Activated CD8-positive, alpha-beta memory T cell treated with anti-CD3 and anti-CD28 coated beads, Interleukin-2, amount 50 U/mL, for 4 hours (primary cell): ENCODE measurements at regions not wholly inside any gene's neighbourhood (a gene's known extent, or its start where the extent isn't known, plus 50 kb on each side); places are given as distances from the start of the nearest gene placed in this dataset.
"Not testable (repeated sequence)": the region's sequence is repeated elsewhere in the genome, so short reads cannot be mapped to it uniquely, and the experiment has no call there.

Experiments
- DNase-seq: peaks from one replicate; pipeline ENCODE4 v3.0.0-alpha.2; 2020

DNA sequence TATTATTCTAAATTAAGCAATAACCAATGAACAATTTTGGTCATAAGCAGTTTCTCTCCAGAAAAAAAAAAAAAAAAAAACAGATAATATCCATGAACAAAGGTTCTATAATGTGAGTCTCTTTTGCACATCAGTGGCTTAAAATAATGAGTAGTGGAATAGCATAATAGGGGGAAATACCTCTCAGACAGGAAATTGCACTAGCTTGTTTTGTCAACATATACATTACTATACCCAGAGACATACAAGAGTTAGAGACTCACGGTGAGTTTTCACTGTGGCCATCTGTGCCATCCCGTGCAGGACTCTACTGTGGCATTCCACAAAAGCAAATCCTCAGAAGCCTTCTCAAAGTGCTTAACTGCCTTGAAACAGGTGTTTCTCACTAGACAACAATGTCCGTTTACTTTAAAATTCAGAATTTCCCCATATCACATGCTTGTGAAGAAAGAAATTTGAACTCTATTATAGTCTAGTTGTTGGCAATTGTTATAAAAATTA lies 697.9 kb downstream of the USP25 start:
- no peak for DNase-seq

GRCh38 chr21:16437586-16437985 lies 707.8 kb downstream of the USP25 start:
- no peak for DNase-seq

GRCh38 chr21:16438761-16439160 lies 709.0 kb downstream of the USP25 start:
- DNase-seq: no peak

DNA sequence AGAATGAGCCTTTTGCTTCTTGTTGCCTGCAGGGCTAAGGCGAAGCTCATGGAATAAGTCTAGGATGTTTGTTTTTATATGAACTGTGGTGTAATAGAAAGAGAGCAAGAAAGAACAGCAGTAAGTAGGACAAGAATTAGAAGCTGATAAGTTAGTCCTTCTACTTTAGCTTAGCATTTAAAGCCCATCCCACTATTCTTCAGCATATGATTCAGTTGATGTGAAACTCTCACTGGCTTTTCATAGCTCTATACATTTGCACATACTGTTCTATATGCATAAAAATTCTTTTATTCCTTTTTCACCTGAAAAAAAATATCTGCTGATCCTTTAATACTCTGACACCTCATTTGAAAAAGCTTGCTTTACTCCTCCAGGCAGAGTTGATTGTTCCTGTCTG lies 712.0 kb downstream of the USP25 start:
- DNase-seq: no peak

- no peak for DNase-seq
These were observed 724.6 kb downstream of the USP25 start for GRCh38 chr21:16454399-16454798.

GRCh38 chr21:16455526-16455925 lies 725.7 kb downstream of the USP25 start:
- DNase-seq: no peak

DNA sequence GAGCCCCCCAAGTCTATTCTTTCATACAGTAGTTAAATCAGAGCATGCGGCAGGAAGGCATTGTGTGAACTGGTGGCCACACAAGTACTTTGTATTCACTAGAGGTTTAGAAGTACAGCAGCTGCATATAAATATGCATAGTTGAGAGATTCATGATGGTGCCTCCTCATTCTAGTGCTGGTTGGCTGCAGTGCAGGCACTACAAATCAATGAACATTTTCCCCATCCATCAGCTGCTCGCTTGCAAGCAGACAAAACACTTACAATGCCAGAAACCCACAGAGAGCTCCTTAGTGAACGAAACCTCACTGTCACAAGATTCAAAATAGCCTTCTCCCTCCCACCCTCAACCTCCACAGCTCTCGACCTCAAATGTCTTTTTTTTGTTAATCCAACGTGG lies 726.2 kb downstream of the USP25 start:
- no peak for DNase-seq

- no peak for DNase-seq
These were observed 727.7 kb downstream of the USP25 start for GRCh38 chr21:16457498-16457897.

GRCh38 chr21:16460936-16461335 lies 731.2 kb downstream of the USP25 start:
- DNase-seq: no peak

- DNase-seq: not testable (repeated sequence)
These were observed 734.6 kb downstream of the USP25 start for GRCh38 chr21:16464211-16464889.

- DNase-seq: no peak
These were observed 738.4 kb downstream of the USP25 start for GRCh38 chr21:16468184-16468583.

DNA sequence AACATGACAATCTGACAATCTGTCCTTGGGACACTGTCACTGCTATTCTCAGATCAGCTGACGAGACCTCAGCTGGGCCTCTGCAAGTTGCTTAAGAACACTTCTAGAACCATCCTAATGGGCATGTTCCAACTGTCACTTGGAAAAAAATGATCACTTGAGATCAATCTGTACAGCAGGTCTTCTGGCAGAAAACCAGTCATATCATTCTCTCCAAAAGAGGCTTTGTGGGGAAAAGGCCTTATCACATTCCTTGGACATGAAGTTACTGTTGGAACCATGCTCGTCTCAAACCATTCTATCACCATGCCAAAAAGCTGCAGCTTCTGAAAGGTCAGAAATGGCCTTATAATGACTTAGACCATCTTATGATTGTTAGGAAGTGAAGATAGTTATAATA lies 744.2 kb downstream of the USP25 start:
- no peak for DNase-seq

GRCh38 chr21:16476056-16476825 lies 746.5 kb downstream of the USP25 start:
- DNase-seq: no peak

DNA sequence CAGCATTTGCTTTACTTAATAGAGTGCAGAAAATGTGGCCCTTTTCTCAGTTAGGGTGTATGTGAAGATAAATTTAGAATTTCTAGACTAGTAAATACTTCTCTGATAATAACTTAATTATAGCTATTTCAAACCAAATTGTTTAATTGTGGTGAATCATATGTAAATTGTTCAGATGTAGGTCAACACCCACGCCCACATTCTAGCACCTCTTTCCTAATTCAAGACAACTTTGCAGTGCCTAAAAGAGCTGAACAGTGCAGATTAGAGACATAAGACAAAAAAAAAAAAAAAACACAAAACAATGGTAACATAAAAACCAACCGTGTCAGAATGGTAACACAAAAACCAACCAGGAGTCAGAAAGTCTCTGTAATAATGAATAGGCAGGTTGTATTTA lies 758.3 kb downstream of the USP25 start:
- DNase-seq: no peak

GRCh38 chr21:16492356-16492755 lies 762.6 kb downstream of the USP25 start:
- DNase-seq: no peak

DNA sequence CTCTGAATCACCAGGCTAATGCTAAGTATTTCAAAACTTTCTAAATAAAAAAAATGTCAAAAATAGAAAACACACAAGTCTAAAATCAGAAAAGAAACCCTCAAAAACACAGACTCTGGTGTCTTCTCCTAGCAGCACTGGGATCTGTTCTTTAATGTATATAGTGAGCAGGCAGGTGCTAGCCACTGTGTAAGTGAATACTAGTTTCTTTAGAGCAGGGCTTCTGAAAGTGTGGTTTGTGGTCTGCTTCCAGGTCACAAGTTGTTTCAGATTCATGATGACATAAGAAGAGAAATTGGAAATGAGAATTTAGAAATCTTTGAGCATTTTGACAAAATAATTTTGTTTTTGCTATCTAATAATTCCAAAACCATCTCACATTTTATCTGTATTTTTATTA lies 763.1 kb downstream of the USP25 start:
- no peak for DNase-seq

- no peak for DNase-seq
These were observed 766.8 kb downstream of the USP25 start for GRCh38 chr21:16496609-16497008.

DNA sequence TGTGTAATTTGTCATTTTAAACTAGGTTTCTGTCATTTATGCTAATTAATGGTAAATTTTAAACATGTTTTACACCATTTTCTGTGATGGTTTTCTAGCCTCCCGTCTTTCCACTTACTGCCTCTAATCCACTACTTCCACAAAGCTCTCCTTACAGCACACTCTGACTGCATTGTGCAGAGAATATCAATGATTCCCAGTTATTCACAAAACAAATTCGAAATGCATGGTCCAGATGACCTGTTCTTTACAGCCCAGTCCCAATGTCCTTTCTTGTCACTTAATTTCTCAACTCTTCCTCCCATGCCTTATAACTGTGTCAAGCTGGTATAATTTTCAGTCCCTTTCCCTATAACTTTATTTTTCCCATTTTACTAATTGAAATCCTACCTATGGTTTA lies 770.5 kb downstream of the USP25 start:
- DNase-seq: no peak

- DNase-seq: no peak
These were observed 772.5 kb downstream of the USP25 start for GRCh38 chr21:16502273-16502672.

DNA sequence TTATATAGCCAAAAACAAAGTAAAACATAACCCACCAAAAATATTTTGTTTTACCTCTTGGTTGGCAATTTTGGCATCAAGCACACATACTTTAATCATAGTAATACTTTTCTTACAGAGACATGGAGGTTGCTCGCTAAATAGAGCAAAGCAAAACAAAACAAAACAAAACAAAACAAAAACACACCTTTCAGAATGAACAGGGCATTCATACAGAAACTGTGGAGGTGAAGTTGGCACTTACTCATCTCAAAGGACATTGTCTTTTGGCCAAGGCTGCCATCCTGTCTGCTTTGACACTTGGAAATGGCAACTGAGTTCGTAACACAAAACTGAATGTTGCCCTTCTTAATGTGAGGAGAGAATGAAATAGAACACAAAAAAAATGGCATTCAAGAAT lies 773.1 kb downstream of the USP25 start:
- no peak for DNase-seq

DNA sequence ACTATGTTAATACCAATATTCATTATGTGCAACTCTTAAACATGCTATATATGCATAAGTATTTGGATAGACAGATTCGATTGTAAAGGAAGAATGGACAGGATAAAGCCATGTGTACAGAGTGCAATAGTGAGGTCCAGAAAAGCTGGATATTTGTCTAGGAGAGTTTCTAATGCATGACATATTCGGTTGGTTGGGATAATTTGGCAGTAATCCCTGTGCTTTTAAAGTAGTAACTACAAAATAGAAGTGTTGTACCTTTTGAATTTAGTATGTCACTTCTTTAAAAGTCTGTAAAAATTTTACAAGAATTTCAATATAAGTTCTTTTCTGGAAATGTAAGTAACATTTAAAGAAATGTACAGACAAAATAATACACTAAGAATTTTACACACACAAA lies 774.5 kb downstream of the USP25 start:
- DNase-seq: no peak

DNA sequence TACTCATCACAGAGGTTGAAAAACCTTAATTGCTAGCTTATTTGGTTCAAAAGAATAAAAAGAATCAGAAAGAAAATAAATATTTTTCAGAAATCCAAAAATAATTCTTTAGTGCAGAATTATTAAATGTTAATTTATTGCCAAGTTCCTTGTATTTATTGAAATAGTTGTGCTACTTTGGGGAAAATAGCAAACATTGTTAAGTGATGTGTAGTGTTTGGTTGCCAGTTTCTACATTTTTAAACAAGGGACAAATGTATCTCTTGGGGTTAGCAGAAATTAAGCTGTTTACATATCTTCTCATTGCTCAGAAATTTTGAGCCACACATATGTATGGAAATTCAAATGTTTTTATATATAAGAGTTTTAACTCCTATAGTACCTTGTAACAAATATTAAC lies 775.0 kb downstream of the USP25 start:
- no peak for DNase-seq

DNA sequence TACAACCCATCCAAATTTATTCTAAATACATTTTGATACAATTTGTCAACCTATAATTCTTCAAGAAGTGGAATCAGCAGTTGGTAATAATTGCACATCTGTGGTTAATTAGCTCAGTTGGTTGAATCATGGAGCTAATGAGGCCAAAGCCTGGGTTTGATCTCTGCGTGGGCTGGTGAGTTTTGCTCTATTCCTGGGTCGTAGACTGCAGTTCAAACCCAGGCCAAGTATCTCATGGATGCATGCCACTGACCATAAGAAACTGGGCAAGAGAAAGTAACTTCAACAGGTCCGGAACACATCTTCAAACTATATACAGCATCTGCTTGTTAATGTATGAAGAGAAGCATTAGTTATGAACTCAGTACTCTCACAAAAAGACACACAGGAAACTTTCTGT lies 779.7 kb downstream of the USP25 start:
- DNase-seq: no peak

DNA sequence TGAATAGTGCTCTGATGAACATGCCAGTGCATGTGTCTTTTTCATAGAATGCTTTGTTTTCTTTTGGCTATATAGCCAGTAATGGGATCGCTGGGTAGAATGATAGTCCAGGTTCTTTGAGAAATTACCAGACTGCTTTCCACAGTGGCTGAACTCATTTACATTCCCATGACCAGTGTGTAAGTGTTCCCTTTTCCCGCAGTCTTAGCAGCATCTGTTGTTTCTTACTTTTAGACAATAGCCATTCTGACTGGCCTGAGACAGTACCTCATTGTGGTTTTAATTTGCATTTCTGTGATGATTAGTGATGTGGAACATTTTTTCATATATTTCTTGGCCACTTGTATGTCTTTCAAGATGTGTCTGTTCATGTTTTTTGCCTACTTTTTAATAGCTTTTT lies 784.5 kb downstream of the USP25 start:
- DNase-seq: no peak

DNA sequence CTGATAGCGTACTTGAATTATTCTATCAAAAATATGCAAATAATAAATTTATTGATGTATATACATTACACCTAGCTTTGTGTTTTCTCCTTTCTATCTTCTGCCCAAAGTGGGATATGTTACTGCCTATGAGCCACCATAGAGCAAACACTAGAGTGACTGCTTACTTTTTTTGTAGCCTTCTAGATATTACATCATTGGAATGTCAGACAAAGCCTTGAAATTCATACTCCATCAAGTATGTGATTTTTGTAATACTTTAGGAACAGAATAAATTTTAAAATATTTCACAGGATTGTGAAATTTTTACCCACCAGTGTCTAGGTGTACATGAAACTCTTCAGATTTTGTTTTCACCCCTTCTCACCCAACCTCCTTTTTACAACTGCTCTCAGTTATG lies 787.6 kb downstream of the USP25 start:
- no peak for DNase-seq
